HT-29 (cell line): ENCODE measurements at regions not wholly inside any gene's neighbourhood (a gene's known extent, or its start where the extent isn't known, plus 50 kb on each side); places are given as distances from the start of the nearest gene placed in this dataset.

ENCODE experiments used
- DNase-seq: peaks from one replicate; pipeline ENCODE4 v3.0.0-alpha.2; 2015; ENCODE audit warnings: low spot score

- DNase-seq: no peak
Observed at GRCh38 chrX:20623448-20623847, 356.7 kb upstream of the RPS6KA3 start.

GRCh38 chrX:20620306-20620705 is 353.6 kb upstream of the RPS6KA3 start:
- DNase-seq: peak; percentile 4

- no peak for DNase-seq
Observed at GRCh38 chrX:20609916-20610415, 343.3 kb upstream of the RPS6KA3 start.

- no peak for DNase-seq
Observed at GRCh38 chrX:20606831-20607230, 340.1 kb upstream of the RPS6KA3 start.

- no peak for DNase-seq
Observed at GRCh38 chrX:20596856-20597255, 330.1 kb upstream of the RPS6KA3 start.

- peak; percentile 20 for DNase-seq
Observed at GRCh38 chrX:20595928-20596575, 329.3 kb upstream of the RPS6KA3 start.

GRCh38 chrX:20594985-20595384 is 328.3 kb upstream of the RPS6KA3 start:
- peak; percentile 24 for DNase-seq

GRCh38 chrX:20593836-20594235 is 327.1 kb upstream of the RPS6KA3 start:
- DNase-seq: no peak

GRCh38 chrX:20593402-20593801 is 326.7 kb upstream of the RPS6KA3 start:
- no peak for DNase-seq

GRCh38 chrX:20591246-20591645 is 324.5 kb upstream of the RPS6KA3 start:
- no peak for DNase-seq

GRCh38 chrX:20585782-20586181 is 319.1 kb upstream of the RPS6KA3 start:
- DNase-seq: no peak

GRCh38 chrX:20571611-20572010 is 304.9 kb upstream of the RPS6KA3 start:
- peak; percentile 40 for DNase-seq

- DNase-seq: no peak
Observed at GRCh38 chrX:20567108-20567507, 300.4 kb upstream of the RPS6KA3 start.

GRCh38 chrX:20547611-20548051 is 280.9 kb upstream of the RPS6KA3 start:
- peak; percentile 58 for DNase-seq

- DNase-seq: no peak
Observed at GRCh38 chrX:20545538-20545937, 278.8 kb upstream of the RPS6KA3 start.

GRCh38 chrX:20542072-20542471 is 275.4 kb upstream of the RPS6KA3 start:
- DNase-seq: no peak

GRCh38 chrX:20538974-20539373 is 272.3 kb upstream of the RPS6KA3 start:
- no peak for DNase-seq

- DNase-seq: no peak
Observed at GRCh38 chrX:20531667-20532066, 265.0 kb upstream of the RPS6KA3 start.

- peak; percentile 79 for DNase-seq
Observed at GRCh38 chrX:20530406-20530921, 263.8 kb upstream of the RPS6KA3 start.

GRCh38 chrX:20529711-20530110 is 263.0 kb upstream of the RPS6KA3 start:
- no peak for DNase-seq

GRCh38 chrX:20529301-20529700 is 262.6 kb upstream of the RPS6KA3 start:
- DNase-seq: no peak

GRCh38 chrX:20527558-20528011 is 260.9 kb upstream of the RPS6KA3 start:
- DNase-seq: peak; percentile 54

- no peak for DNase-seq
Observed at GRCh38 chrX:20527041-20527440, 260.3 kb upstream of the RPS6KA3 start.
